GM18909 (cell line): ENCODE measurements at regions not wholly inside any gene's neighbourhood (a gene's known extent, or its start where the extent isn't known, plus 50 kb on each side); places are given as distances from the start of the nearest gene placed in this dataset.
"Not testable (repeated sequence)": the region's sequence is repeated elsewhere in the genome, so short reads cannot be mapped to it uniquely, and the experiment has no call there.

Source experiments
- ATAC-seq: cut with Tn5 transposase; IDR thresholded peaks from one replicate; pipeline ENCODE4 v1.9.1; 2021; ENCODE audit warnings: mild to moderate bottlenecking; ENCODE audit not compliant: unreplicated experiment, poor library complexity

- ATAC-seq = no peak
Measured at GRCh38 chr4:125573368-125573767, 258.6 kb downstream of the FAT4 start.

DNA sequence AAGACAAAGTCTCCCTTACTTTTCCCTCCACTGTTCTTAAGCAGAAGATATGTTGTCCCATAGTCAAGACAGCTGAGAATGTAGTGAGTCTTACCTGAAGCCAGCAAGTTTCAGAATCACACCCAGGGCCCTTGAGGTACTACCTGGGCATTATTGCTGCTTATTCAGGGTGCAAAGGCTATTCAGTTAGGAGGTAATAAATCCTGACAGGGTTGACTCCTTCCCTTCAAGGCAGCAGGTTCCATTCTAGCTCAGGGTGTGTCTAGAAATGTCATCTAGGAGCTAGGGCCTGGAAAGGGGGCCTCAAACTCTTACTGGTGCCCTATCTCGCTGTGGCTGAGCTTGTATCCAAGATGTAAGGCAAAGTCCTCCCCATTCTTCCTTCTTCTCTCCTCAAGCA lies 259.0 kb downstream of the FAT4 start:
- ATAC-seq = no peak

DNA sequence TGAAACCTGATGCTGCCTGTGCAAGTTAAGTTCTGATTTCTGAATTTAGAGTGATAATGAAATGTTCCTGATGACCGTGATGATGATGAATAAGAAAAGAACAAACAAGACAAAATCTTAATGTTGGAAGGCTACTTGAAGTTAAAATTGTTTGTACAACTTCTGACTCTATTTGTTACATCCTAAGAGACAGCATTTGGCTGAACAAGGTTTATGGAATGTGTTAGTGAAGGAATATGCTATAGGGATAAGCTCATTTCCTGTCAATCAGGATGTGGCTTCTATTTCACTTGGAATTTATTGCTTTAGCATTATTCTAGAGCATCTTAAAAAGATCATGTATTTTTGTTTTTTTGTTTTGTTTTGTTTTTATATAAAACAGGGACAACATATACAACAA lies 267.5 kb downstream of the FAT4 start:
- no peak for ATAC-seq

- no peak for ATAC-seq
Measured at GRCh38 chr4:125590158-125590557, 275.4 kb downstream of the FAT4 start.

- ATAC-seq = no peak
Measured at GRCh38 chr4:125591290-125591689, 276.5 kb downstream of the FAT4 start.

GRCh38 chr4:125594056-125594602 lies 279.4 kb downstream of the FAT4 start:
- ATAC-seq = no peak

GRCh38 chr4:125605926-125606325 lies 291.2 kb downstream of the FAT4 start:
- ATAC-seq = not testable (repeated sequence)

DNA sequence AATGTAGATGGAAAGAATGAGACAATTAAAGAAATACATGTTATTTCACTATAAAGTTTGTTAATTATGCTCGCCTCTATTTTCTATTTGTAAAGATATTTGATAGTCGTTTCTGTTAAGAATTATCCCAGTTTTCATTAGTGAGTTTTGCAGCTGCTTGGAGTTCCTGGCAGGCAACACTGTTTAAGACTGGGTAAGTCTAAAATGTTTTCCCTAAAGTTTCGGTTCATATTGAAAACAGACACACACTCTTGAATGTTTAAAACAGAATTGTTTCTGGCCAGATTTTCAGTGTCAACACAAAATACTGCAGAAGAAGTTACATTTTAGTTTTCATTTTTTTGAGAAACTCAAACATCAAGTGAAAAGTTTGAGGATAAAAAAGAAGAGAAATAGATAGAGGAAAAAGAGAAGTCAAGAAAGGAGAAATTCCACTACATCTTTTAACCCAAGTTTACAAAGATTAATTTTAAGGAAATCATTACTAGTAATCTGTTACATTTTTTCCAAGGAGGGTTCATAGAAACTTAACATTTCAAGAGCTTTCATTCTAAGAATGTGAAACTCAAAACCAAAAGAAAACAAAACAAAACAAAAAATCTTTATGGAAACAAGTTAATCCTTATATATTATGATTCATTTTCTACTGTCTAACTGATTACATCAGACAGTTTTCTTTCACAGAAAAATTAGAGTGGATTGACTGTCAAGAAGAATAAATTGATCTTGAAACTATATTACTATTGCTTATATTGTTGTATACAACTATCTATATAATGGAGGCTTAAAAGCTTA lies 305.5 kb downstream of the FAT4 start:
- no peak for ATAC-seq

- no peak for ATAC-seq
Measured at GRCh38 chr4:125624951-125625350, 310.2 kb downstream of the FAT4 start.

- ATAC-seq = no peak
Measured at GRCh38 chr4:125626946-125627345, 312.2 kb downstream of the FAT4 start.

DNA sequence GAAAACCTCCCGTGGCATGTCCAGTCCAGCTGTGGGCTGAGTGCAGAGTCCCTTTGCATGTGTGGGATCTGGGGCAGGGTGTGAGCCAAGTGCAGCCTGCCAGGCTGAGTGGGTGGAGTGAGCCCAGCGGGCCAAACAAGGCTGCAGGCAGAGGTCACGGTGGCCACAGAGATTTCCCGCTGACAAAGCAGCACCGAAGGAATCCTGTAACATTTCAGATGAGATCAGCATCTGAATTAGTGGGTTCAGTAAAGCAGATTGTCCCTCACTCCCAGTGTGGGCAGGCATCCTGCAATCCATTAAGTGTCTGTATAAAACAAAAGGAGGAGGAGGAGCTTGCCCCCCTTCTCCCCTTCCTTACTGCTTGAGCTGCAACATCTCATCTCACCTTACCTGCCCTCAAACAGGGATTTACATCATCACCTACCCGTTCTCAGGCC lies 324.4 kb downstream of the FAT4 start:
- ATAC-seq = no peak

GRCh38 chr4:125641611-125642010 lies 326.9 kb downstream of the FAT4 start:
- ATAC-seq = no peak

DNA sequence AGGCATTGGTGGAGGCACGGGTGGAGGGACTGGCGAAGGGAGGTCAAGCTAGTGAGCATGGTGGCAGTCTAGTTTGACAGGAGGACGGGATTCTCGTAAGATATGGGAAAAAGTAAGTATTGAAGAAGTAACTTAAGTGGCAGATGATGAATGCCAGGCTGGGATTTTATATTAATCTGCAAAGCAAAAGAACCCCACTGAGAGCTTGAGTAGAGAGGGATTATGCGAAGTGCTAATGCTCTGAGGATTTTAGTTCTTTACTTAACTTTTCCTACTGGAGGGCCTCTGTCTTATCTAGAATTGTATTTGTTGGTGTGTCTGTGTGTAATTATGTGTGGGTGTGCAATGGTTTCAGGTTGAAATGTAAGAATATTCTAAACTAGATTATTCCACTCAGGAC lies 327.9 kb downstream of the FAT4 start:
- no peak for ATAC-seq

DNA sequence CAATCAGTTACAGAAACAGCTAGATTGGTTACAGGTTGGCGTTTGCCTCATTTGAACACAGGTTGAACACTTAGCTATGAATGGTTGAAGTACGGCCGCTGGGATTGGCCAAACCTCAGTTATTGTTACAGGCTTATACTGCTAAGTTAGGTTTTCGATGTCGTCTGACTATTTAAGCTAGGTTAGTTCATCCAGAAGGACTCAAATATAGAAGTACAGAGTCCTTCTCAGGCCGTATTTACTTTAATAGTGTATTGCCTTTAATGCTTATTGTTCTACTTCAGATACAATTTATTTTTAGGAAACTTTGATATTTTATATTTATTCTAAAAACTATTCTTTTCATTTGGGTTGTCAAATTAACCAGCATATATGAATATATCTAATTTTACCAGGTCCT lies 334.7 kb downstream of the FAT4 start:
- no peak for ATAC-seq

DNA sequence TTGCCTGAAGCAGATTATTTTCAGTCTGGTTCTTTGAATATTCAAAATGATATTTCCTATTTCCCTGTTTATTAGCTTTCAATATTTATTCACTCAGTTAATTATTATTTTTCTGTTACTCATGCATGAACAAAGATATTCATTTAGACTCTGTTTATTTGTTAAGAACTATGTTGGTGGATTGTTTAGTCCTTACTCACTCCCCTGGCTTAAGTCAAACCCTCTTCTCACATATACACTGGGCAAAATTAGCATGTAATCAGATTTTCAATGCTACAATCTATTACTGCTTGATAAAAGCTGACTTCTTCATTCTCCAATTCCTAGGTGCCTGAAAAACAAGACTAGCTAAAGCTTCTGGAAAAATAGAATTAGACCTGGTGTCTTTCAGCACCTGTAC lies 335.8 kb downstream of the FAT4 start:
- no peak for ATAC-seq

- ATAC-seq = not testable (repeated sequence)
Measured at GRCh38 chr4:125651707-125652357, 337.1 kb downstream of the FAT4 start.

- ATAC-seq = no peak
Measured at GRCh38 chr4:125658773-125659172, 344.0 kb downstream of the FAT4 start.

- ATAC-seq = no peak
Measured at GRCh38 chr4:125663896-125664767, 349.4 kb downstream of the FAT4 start.

- no peak for ATAC-seq
Measured at GRCh38 chr4:125666635-125667034, 351.9 kb downstream of the FAT4 start.

DNA sequence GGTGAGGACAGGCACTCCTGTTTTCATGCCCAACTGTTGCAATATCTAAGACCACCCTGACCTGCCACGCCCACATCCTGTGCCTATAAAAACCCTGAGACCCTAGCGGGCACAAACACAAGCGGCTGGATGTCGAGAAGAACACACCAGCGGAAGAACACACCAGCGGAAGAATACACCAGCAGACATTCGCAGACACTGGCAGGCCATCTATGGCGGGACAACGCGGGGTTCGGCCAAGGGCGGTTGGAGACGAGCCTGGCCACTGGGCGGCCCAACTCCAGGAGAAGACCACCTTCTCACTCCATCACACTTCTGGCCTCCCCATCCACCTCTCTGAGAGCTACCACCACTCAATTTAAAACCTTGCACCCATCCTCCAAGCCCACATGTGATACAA lies 361.4 kb downstream of the FAT4 start:
- no peak for ATAC-seq

DNA sequence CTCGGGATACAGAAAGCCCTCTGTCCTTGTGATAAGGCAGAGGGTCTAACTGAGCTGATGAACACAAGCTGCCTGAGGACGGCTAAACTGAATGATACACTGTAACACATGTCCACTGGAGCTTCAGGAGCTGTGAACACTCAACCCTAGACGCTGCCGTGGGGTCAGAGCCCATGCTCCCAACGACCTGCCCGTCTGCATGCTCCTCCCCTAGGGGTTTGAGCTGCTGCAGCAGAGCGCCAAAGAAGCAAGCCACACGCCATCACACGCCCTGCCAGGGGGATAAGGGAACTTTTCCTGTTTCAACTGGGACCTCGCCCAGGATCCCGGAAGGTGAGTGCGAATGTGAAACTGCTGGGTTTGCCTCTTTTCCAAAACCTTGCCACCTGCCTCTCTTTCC lies 361.8 kb downstream of the FAT4 start:
- ATAC-seq = no peak
